IPS-18c (cell line): ENCODE measurements at regions not wholly inside any gene's neighbourhood (a gene's known extent, or its start where the extent isn't known, plus 50 kb on each side); places are given as distances from the start of the nearest gene placed in this dataset.

ENCODE experiments used
- H3K4me3 ChIP-seq: 2 replicates; pipeline ENCODE4 v1.7.0; 2013; ENCODE audit warnings: low read depth, mild to moderate bottlenecking, low read length, moderate library complexity; ENCODE audit not compliant: insufficient read depth
- H3K9me3 ChIP-seq: one replicate; pipeline ENCODE4 v1.6.1; 2013; ENCODE audit warnings: mild to moderate bottlenecking, low read length, moderate library complexity; ENCODE audit not compliant: control insufficient read depth, insufficient read depth

DNA sequence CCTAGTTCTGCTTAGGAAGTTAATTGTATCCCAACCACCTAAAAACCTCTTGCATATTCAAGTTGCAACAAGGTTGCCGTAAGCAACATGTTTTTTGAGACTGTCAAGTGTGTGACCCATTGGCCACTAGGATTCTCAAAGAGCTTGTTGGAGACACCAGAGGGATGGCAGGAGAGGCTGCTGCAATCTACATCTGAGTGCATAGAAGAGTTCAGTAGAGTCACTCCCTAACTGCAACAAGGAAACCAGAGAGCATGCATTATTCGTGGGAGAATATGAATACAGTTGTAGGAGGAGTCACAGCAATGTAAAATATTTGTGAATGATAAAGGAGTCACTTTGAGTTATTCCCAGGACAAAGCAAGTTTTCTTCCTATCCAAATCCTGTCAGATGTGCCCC lies 538.6 kb downstream of the TNS3 start:
- H3K4me3 ChIP-seq: no peak overlapping the region
- H3K9me3 ChIP-seq: no peaks in the 10 kb centered on the region

DNA sequence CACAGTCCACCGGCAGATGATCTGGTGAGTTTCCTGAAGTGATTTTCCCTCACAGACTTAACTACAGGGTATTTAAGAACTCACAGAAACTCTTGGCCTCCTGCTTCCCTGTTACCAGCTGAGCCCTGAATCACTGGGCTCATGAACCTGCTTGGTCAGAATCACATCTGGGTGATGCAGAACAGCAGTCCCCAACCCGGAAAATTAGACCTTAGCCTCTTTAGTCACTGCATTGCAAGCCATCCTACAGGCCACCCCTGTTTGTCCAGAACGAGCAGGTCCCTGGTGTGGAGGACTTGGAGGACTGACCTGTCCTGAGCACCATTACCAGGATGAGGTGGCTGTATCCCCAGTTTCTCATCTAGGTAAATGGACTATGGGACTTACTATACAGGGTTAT lies 539.2 kb downstream of the TNS3 start:
- H3K4me3 ChIP-seq: no peak overlapping the region
- H3K9me3 ChIP-seq: no peaks in the 10 kb centered on the region

GRCh38 chr7:47040795-47041347 lies 541.0 kb downstream of the TNS3 start:
- Histone ChIP-seq H3K4me3 (no peak overlapping the region), H3K9me3 (no peaks in the 10 kb centered on the region)

GRCh38 chr7:47039904-47040303 lies 542.0 kb downstream of the TNS3 start:
- H3K4me3 ChIP-seq: no peak overlapping the region

DNA sequence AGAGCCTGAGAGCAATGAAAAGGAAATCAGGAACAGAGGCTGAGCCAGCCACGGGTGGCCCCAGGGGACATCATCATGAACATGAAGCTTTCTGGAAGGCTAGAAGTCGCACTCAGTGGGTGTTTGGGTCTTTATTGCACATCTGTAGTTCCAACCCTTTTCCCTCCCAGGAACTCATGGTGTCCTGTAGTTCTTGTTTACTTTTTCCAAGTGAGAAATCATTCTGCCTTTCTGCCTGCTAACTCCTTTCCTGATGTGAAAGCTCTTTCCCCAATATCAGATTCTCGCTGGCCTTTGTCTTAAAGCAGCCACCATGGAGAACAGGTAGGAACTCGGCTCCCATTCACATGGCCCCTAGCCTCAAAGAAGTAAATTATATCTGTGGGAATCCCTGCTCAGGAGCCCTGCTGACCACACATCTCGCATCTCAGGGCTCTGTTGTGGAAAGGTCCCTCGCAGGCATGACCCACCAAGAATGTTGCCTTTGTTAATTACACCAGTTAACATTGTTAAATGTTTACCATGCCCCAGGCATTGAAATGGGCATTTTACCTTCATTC lies 542.7 kb downstream of the TNS3 start:
- no peaks in the 10 kb centered on the region for H3K9me3 ChIP-seq
- H3K4me3 ChIP-seq: no peak overlapping the region

More at GRCh38 chr7:47039904-47040303, 542.0 kb downstream of the TNS3 start:
- H3K9me3 ChIP-seq: no peaks in the 10 kb centered on the region

- no peak overlapping the region for H3K4me3 ChIP-seq
- H3K9me3 ChIP-seq: no peaks in the 10 kb centered on the region
These were observed 543.3 kb downstream of the TNS3 start for GRCh38 chr7:47038621-47039020.

DNA sequence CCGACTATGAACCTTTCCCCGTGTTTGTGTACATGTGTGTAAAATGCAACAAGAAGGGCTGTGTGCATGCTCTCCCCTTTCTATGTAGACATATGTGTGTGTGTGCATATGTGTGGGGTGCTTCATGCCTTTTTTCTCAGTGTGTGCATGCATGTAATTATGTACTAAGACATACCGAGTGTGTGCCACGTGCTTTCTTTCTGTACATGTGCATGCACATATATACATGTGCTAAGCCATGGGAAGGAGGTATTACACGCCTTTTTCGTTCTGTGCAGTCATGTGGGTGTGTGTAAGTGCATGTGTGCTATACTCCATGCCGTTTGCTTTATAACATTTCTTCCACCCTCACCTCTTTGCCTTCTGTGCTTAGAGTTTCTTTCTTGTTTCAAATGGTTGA lies 544.3 kb downstream of the TNS3 start:
- no peaks in the 10 kb centered on the region for H3K9me3 ChIP-seq

DNA sequence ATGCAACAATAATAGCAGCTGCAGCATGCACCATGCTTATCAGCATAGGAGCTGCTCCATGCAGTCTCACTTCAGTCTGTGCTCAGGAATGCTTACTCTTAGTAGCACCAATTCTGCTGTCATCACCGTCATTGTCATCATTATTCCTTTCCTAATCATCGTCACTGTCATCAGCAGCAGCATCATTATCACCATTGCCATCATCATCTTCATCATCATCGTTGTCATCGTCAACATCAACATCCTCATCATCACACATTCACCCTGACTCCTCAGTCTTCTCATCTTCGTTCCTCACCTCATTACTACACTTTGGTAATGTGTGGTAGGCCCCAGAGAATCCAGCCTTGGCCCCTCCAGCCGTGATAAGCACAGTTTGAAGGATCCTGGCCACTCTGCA lies 545.0 kb downstream of the TNS3 start:
- Histone ChIP-seq H3K4me3 (no peak overlapping the region), H3K9me3 (no peaks in the 10 kb centered on the region)

More for the DNA sequence above, 544.3 kb downstream of the TNS3 start:
- no peak overlapping the region for H3K4me3 ChIP-seq

GRCh38 chr7:47035522-47035921 lies 546.4 kb downstream of the TNS3 start:
- no peak overlapping the region for H3K4me3 ChIP-seq
- no peaks in the 10 kb centered on the region for H3K9me3 ChIP-seq

- H3K9me3 ChIP-seq: no peaks in the 10 kb centered on the region
- H3K4me3 ChIP-seq: no peak overlapping the region
These were observed 547.7 kb downstream of the TNS3 start for GRCh38 chr7:47034180-47034579.

- Histone ChIP-seq H3K9me3 (no peaks in the 10 kb centered on the region), H3K4me3 (no peak overlapping the region)
These were observed 549.4 kb downstream of the TNS3 start for GRCh38 chr7:47032536-47032908.

DNA sequence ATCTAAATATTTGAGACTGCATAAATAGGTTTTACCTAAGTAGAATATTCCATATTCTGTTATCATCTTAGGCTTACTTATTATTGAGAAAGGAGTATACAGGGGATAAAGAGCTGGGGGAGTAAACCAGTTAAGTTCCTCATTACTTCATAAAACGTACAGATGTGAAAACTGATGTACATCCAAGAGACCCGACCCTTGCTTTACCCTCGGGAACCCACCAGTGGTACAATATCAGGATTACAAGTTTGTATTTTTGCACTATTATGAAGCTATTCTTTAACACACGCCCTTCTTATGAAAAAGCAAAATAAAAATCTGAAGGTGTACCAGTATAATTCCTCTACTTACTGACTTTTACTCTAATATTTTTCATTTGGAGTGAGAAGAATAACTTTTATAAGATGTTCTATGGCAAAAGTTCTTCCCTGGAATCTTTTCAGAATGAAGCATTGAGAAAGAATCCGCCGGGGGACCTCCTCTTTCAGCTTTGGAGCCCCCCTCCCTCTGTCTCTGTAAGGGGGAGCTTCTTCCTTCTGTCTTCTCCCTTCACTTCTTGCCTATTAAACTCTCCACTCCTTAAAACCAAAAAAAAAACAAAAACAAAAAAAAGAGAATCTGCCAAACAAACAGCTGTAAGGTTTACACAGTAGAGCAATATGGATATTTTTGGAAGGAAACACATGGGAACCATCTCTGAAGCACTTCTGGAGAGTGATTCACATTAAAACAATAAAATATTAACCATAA lies 550.0 kb downstream of the TNS3 start:
- H3K9me3 ChIP-seq: no peaks in the 10 kb centered on the region
- no peak overlapping the region for H3K4me3 ChIP-seq

GRCh38 chr7:47028284-47028683 lies 553.6 kb downstream of the TNS3 start:
- Histone ChIP-seq H3K9me3 (no peaks in the 10 kb centered on the region), H3K4me3 (no peak overlapping the region)

GRCh38 chr7:47027695-47028240 lies 554.1 kb downstream of the TNS3 start:
- Histone ChIP-seq H3K9me3 (no peaks in the 10 kb centered on the region), H3K4me3 (no peak overlapping the region)

- H3K9me3 ChIP-seq: no peaks in the 10 kb centered on the region
- no peak overlapping the region for H3K4me3 ChIP-seq
These were observed 555.0 kb downstream of the TNS3 start for GRCh38 chr7:47026780-47027361.

DNA sequence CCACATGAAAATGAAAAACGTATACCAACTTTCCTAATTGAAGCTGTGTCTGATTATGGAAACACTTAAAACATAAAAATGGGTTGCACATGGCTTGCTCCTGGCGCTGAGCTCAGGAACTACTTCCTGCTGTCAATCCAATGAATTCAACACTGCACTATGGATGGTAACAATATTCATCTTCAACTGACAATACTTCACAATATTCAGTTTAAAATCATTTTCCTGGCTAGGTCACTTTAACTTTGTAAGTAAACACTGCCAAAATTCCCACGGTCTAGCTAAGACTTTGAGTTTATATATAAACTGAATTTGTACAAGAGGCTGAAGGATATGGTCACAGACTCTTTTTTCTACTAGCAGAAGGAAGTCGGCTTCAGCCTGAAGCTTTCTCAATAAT lies 556.9 kb downstream of the TNS3 start:
- peaks cover 2% of the 10 kb centered on the region for H3K9me3 ChIP-seq
- H3K4me3 ChIP-seq: no peak overlapping the region

GRCh38 chr7:47008461-47008860 lies 573.5 kb downstream of the TNS3 start:
- H3K9me3 ChIP-seq: no peaks in the 10 kb centered on the region
- no peak overlapping the region for H3K4me3 ChIP-seq

DNA sequence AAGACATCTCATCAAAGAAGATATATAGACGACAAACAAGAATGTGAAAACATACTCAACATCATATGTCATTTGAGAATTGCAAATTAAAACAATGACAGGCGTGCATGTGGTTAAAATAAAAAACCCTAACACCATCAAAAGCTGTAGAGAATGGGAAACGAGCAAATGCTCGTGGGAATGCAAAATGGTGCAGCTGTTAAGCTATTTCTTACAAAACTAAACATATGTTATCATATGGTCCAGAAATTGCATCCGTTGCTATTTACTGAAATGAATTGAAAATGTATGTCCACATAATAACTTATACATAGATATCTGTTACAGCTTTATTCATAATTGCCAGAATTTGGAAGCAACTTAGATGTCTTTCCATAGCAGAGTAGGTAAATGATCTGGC lies 574.4 kb downstream of the TNS3 start:
- no peak overlapping the region for H3K4me3 ChIP-seq
- no peaks in the 10 kb centered on the region for H3K9me3 ChIP-seq
